ENCODE measurements at regions not wholly inside any gene's neighbourhood (a gene's known extent, or its start where the extent isn't known, plus 50 kb on each side); places are given as distances from the start of the nearest gene placed in this dataset.

DNA sequence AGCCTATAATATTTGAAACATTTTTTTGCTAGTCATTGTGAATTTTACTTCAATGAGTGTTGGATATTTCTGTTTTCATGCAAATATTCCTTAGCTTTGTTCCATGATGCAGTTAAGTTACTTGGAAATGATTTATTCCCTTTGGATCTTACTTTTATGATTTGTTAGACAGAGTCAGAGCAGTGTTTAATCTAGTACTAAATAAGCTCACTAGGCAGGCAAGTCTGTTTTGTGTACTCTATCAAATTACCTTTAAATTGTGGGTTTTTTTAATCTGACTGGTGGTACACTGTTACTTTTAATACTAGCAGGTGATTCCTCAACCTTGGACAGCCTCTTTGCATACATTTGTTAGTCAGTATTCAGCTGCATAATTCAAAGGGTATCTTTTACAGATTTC is 173.3 kb upstream of the MBNL1 start:
- TF ChIP-seq, protein P1, sequence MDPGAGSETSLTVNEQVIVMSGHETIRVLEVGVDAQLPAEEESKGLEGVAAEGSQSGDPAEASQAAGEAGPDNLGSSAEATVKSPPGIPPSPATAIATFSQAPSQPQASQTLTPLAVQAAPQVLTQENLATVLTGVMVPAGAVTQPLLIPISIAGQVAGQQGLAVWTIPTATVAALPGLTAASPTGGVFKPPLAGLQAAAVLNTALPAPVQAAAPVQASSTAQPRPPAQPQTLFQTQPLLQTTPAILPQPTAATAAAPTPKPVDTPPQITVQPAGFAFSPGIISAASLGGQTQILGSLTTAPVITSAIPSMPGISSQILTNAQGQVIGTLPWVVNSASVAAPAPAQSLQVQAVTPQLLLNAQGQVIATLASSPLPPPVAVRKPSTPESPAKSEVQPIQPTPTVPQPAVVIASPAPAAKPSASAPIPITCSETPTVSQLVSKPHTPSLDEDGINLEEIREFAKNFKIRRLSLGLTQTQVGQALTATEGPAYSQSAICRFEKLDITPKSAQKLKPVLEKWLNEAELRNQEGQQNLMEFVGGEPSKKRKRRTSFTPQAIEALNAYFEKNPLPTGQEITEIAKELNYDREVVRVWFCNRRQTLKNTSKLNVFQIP (CRISPR knock-in tag; IDR thresholded peaks at IDR 0.05; ENCODE audit: borderline replicate concordance, low read depth) = no peak
- no peak for TF ChIP-seq ZNF70 (CRISPR knock-in tag; IDR thresholded peaks at IDR 0.05)
- no peak for TF ChIP-seq RARB (CRISPR knock-in tag; IDR thresholded peaks at IDR 0.05)
- TF ChIP-seq, protein P2, sequence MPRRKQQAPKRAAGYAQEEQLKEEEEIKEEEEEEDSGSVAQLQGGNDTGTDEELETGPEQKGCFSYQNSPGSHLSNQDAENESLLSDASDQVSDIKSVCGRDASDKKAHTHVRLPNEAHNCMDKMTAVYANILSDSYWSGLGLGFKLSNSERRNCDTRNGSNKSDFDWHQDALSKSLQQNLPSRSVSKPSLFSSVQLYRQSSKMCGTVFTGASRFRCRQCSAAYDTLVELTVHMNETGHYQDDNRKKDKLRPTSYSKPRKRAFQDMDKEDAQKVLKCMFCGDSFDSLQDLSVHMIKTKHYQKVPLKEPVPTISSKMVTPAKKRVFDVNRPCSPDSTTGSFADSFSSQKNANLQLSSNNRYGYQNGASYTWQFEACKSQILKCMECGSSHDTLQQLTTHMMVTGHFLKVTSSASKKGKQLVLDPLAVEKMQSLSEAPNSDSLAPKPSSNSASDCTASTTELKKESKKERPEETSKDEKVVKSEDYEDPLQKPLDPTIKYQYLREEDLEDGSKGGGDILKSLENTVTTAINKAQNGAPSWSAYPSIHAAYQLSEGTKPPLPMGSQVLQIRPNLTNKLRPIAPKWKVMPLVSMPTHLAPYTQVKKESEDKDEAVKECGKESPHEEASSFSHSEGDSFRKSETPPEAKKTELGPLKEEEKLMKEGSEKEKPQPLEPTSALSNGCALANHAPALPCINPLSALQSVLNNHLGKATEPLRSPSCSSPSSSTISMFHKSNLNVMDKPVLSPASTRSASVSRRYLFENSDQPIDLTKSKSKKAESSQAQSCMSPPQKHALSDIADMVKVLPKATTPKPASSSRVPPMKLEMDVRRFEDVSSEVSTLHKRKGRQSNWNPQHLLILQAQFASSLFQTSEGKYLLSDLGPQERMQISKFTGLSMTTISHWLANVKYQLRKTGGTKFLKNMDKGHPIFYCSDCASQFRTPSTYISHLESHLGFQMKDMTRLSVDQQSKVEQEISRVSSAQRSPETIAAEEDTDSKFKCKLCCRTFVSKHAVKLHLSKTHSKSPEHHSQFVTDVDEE (CRISPR knock-in tag; IDR thresholded peaks at IDR 0.05) = no peak
- no peak for TF ChIP-seq ZFP3 (CRISPR knock-in tag; IDR thresholded peaks at IDR 0.05)
- TF ChIP-seq ARNTL (CRISPR knock-in tag; IDR thresholded peaks at IDR 0.05; ENCODE audit: borderline replicate concordance, low read depth) = no peak
- TF ChIP-seq, protein P3, sequence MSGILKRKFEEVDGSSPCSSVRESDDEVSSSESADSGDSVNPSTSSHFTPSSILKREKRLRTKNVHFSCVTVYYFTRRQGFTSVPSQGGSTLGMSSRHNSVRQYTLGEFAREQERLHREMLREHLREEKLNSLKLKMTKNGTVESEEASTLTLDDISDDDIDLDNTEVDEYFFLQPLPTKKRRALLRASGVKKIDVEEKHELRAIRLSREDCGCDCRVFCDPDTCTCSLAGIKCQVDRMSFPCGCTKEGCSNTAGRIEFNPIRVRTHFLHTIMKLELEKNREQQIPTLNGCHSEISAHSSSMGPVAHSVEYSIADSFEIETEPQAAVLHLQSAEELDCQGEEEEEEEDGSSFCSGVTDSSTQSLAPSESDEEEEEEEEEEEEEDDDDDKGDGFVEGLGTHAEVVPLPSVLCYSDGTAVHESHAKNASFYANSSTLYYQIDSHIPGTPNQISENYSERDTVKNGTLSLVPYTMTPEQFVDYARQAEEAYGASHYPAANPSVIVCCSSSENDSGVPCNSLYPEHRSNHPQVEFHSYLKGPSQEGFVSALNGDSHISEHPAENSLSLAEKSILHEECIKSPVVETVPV (CRISPR knock-in tag; IDR thresholded peaks at IDR 0.05) = no peak
- TF ChIP-seq TCF4 (CRISPR knock-in tag; IDR thresholded peaks at IDR 0.05; ENCODE audit: borderline replicate concordance) = no peak
- TF ChIP-seq, protein P4, sequence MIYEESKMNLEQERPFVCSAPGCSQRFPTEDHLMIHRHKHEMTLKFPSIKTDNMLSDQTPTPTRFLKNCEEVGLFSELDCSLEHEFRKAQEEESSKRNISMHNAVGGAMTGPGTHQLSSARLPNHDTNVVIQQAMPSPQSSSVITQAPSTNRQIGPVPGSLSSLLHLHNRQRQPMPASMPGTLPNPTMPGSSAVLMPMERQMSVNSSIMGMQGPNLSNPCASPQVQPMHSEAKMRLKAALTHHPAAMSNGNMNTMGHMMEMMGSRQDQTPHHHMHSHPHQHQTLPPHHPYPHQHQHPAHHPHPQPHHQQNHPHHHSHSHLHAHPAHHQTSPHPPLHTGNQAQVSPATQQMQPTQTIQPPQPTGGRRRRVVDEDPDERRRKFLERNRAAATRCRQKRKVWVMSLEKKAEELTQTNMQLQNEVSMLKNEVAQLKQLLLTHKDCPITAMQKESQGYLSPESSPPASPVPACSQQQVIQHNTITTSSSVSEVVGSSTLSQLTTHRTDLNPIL (CRISPR knock-in tag; IDR thresholded peaks at IDR 0.05; ENCODE audit: low read depth) = no peak
- TF ChIP-seq, protein P5, sequence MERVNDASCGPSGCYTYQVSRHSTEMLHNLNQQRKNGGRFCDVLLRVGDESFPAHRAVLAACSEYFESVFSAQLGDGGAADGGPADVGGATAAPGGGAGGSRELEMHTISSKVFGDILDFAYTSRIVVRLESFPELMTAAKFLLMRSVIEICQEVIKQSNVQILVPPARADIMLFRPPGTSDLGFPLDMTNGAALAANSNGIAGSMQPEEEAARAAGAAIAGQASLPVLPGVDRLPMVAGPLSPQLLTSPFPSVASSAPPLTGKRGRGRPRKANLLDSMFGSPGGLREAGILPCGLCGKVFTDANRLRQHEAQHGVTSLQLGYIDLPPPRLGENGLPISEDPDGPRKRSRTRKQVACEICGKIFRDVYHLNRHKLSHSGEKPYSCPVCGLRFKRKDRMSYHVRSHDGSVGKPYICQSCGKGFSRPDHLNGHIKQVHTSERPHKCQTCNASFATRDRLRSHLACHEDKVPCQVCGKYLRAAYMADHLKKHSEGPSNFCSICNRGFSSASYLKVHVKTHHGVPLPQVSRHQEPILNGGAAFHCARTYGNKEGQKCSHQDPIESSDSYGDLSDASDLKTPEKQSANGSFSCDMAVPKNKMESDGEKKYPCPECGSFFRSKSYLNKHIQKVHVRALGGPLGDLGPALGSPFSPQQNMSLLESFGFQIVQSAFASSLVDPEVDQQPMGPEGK (CRISPR knock-in tag; IDR thresholded peaks at IDR 0.05; ENCODE audit: borderline replicate concordance) = no peak
- no peak for TF ChIP-seq ISL1 (CRISPR knock-in tag; IDR thresholded peaks at IDR 0.05)
- no peak for TF ChIP-seq ZNF8 (CRISPR knock-in tag; IDR thresholded peaks at IDR 0.05)
- no peak for TF ChIP-seq TOX (CRISPR knock-in tag; IDR thresholded peaks at IDR 0.05; ENCODE audit: borderline replicate concordance)
- no peak for TF ChIP-seq GLIS3 (CRISPR knock-in tag; IDR thresholded peaks at IDR 0.05)
- no peak for TF ChIP-seq SNAI2 (CRISPR knock-in tag; IDR thresholded peaks at IDR 0.05)
- no peak for TF ChIP-seq ZFP30 (CRISPR knock-in tag; IDR thresholded peaks at IDR 0.05)
- TF ChIP-seq CSDC2 (CRISPR knock-in tag; IDR thresholded peaks at IDR 0.05) = no peak
- TF ChIP-seq BACH2 (CRISPR knock-in tag; IDR thresholded peaks at IDR 0.05; ENCODE audit: borderline replicate concordance) = no peak
- no peak for TF ChIP-seq ESRRG (CRISPR knock-in tag; IDR thresholded peaks at IDR 0.05)
- ATAC-seq = no peak

DNA sequence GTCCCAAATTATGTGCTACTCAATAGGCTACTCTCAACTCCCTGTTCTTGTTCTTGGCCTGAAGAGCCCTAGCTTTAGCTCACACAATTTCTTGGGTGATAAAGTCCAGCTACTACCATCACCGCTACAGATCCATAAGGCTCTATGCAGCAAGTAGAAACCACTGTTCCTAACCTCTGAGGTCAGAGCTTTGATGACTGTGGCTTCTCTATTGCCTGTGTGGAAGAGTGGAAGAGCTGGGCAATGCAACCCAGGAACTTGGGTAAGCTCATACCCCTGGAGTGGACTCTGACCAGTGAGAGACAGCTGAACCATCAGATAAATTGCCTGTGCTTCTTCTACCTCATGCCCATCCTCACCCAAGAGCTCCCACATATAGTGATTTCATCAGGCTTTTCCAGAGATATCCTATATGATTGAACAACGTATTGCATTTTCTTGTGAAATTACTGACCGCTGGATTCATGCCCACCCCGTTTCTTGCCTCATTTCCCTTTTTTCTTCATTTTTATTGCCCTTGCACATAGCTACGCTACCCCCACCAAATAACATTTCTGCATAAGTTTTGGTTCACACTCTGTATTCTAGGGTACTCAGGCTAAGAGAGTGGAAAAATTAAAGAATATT is 172.3 kb upstream of the MBNL1 start:
- no peak for ATAC-seq
- TF ChIP-seq ZC3H10 (CRISPR knock-in tag; IDR thresholded peaks at IDR 0.05) (no peak), BACH2 (CRISPR knock-in tag; IDR thresholded peaks at IDR 0.05; ENCODE audit: borderline replicate concordance) (no peak), ZNF565 (CRISPR knock-in tag; conservative IDR thresholded peaks at IDR 0.05; ENCODE audit: low read depth) (no peak), PPARA (CRISPR knock-in tag; IDR thresholded peaks at IDR 0.05; ENCODE audit: borderline replicate concordance) (no peak), ZFP30 (CRISPR knock-in tag; IDR thresholded peaks at IDR 0.05) (no peak), ARNTL (CRISPR knock-in tag; IDR thresholded peaks at IDR 0.05; ENCODE audit: borderline replicate concordance, low read depth) (no peak)
- TF ChIP-seq, protein P3 (CRISPR knock-in tag; IDR thresholded peaks at IDR 0.05) = no peak
- TF ChIP-seq, protein P2 (CRISPR knock-in tag; IDR thresholded peaks at IDR 0.05) = no peak
- TF ChIP-seq, protein P1 (CRISPR knock-in tag; IDR thresholded peaks at IDR 0.05; ENCODE audit: borderline replicate concordance, low read depth) = no peak
- TF ChIP-seq, protein P4 (CRISPR knock-in tag; IDR thresholded peaks at IDR 0.05; ENCODE audit: low read depth) = no peak
